GM12891 (cell line): ENCODE measurements at regions not wholly inside any gene's neighbourhood (a gene's known extent, or its start where the extent isn't known, plus 50 kb on each side); places are given as distances from the start of the nearest gene placed in this dataset.

Experiments
- PAX5 ChIP-seq: IDR thresholded peaks from 2 replicates; pipeline ENCODE4 v1.6.1; 2011; ENCODE audit warnings: low read length, moderate library complexity, mild to moderate bottlenecking; ENCODE audit not compliant: insufficient read depth, severe bottlenecking
- POLR2A ChIP-seq: IDR thresholded peaks from 2 replicates; pipeline ENCODE4 v1.6.1; 2011; ENCODE audit warnings: low read depth, low read length, control low read depth
- POLR2AphosphoS5 ChIP-seq: IDR thresholded peaks from 2 replicates; pipeline ENCODE4 v1.6.1; 2011; ENCODE audit warnings: low read depth, low read length, control low read depth
- POU2F2 ChIP-seq: IDR thresholded peaks from 2 replicates; pipeline ENCODE4 v1.6.1; 2011; ENCODE audit warnings: low read depth, mild to moderate bottlenecking, control low read depth, low read length, moderate library complexity
- SPI1 ChIP-seq: IDR thresholded peaks from 2 replicates; pipeline ENCODE4 v1.6.1; 2011; ENCODE audit warnings: low read depth, low read length, control low read depth
- TAF1 ChIP-seq: IDR thresholded peaks from 2 replicates; pipeline ENCODE4 v1.6.1; 2011; ENCODE audit warnings: low read depth, low read length, control low read depth

GRCh38 chr1:222912730-222913129, 97.9 kb downstream of the DISP1 start:
- TF ChIP-seq POLR2A (no peak), POLR2AphosphoS5 (no peak), TAF1 (no peak), PAX5 (no peak), SPI1 (no peak), POU2F2 (no peak)
